Thyroid gland (tissue), 4 donors: ENCODE measurements at regions not wholly inside any gene's neighbourhood (a gene's known extent, or its start where the extent isn't known, plus 50 kb on each side); places are given as distances from the start of the nearest gene placed in this dataset.

Experiments
- POLR2A ChIP-seq, 2 donors: fragments of 450-650 bp; IDR thresholded peaks; one replicate each; pipeline ENCODE4 v1.6.1; 2017; ENCODE audit warnings: antibody characterized with exemption in 2 of 2, mild to moderate bottlenecking in 2 of 2, moderate library complexity in 1 of 2
- TF ChIP-seq, protein P1 (sequence below), 6 experiments: fragments of 200-600 bp in 3 of 6; fragments of 450-650 bp in 3 of 6; sonication (generic) in 3 of 6; IDR thresholded peaks; one replicate each; pipeline ENCODE4 v1.5.1; 2016 to 2019; ENCODE audit warnings: antibody characterized with exemption in 6 of 6, mild to moderate bottlenecking in 2 of 6, inconsistent platforms in 1 of 6, moderate library complexity in 1 of 6

- TF ChIP-seq POLR2A (IDR thresholded peaks at IDR 0.05), result no peak
- TF ChIP-seq, protein P1, sequence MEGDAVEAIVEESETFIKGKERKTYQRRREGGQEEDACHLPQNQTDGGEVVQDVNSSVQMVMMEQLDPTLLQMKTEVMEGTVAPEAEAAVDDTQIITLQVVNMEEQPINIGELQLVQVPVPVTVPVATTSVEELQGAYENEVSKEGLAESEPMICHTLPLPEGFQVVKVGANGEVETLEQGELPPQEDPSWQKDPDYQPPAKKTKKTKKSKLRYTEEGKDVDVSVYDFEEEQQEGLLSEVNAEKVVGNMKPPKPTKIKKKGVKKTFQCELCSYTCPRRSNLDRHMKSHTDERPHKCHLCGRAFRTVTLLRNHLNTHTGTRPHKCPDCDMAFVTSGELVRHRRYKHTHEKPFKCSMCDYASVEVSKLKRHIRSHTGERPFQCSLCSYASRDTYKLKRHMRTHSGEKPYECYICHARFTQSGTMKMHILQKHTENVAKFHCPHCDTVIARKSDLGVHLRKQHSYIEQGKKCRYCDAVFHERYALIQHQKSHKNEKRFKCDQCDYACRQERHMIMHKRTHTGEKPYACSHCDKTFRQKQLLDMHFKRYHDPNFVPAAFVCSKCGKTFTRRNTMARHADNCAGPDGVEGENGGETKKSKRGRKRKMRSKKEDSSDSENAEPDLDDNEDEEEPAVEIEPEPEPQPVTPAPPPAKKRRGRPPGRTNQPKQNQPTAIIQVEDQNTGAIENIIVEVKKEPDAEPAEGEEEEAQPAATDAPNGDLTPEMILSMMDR (IDR thresholded peaks at IDR 0.05), result no peak
These were observed 824.9 kb downstream of the GALR1 start for GRCh38 chr18:78074400-78075020.
